ENCODE measurements at regions not wholly inside any gene's neighbourhood (a gene's known extent, or its start where the extent isn't known, plus 50 kb on each side); places are given as distances from the start of the nearest gene placed in this dataset.
"Not testable (repeated sequence)": the region's sequence is repeated elsewhere in the genome, so short reads cannot be mapped to it uniquely, and the experiment has no call there.

- DNase-seq, result no peak
Measured at GRCh38 chr20:24838546-24839535, 110.2 kb upstream of the CST7 start.

DNA sequence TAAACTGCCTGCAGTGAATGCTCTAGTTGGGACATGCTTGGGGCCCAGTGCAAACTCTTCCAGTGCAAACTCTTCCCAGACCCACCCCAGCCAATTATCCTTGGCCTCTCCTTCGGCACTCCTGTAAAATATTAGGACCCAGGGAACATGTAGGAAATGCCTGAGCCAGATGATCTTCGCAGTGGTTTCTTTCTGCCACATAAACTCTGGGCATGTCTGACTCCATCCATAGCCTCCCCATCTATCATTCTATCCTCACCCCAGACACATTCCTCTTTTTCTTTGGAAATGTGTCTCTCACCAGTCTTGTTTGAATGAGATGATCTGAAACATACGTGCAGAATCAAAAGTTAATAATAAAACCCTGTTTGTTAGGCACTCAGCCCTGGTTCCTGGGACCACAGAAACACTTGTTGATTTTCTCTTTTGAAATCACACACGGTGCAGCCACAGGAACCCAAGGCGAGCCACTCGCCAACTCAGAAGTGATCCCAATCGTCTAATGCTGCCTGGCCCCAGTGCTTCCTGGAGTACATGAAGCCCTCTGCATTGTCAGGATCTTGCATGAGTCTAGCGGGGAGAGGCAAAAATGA lies 108.9 kb upstream of the CST7 start:
- no peak for DNase-seq

DNA sequence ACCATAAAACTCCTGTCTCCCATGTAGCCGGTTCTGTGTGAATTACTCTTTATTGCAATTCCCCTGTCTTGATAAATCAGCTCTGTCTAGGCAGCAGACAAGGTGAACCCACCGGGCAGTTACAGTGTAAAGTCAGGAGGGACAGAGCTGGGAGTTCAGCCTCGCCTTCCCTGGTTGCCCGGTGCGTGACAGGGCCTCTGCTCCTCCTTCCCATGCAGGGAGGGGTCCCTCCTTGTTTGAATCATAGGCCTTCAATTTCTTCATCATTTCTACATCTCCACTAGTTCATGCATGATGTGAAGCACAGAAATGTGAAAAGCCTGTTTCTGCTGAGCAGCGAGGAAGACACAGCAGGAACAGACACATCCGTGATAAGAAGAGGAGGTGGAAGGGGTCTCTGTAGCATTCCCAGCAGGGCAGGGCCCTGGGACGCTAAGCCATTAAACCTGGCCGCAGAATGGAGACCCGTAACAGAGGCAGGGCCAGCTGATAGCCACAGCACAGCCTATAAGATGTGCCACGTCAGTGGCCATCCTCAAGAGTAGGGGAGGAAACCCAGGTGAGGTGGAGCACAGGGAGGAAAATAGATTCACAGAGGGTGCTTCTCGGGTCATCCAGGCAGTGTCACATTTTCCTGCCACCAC lies 106.7 kb upstream of the CST7 start:
- DNase-seq, result no peak

DNA sequence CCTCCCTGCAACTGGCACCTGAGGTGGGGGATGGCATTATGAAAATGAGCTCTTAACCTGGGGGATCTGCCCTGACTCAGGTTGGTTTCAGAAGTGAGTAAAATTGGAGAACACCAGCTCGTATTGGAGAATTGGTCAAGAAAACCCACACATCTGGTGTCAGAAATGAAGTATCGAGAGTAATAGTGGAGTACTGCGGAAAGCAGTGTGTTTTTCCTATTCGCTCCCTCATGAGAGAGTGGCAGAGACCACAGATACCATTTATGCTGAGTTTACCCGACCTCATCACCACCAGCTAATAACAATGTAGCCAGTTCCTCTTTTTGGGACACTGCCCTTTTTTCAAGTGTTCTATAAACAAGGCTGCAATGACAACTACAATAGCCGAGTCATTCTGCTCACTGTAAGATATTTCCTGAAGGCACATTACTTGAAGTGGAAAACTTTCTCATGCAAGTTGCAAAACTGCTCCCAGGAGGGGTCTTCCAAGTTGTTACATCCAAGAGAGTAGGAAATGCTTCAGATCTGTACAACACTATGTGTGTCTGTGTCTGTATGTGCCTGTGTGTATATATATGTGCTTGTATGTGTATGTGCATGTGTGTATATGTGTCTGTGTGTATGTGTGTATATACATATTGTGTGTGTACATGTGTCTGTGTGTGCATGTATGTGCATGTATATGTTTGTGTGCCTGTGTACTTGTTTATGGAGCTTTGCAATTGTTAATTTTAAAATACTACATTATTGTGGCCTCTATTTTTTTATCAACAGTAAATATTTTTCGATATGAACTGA lies 106.0 kb upstream of the CST7 start:
- no peak for DNase-seq

DNA sequence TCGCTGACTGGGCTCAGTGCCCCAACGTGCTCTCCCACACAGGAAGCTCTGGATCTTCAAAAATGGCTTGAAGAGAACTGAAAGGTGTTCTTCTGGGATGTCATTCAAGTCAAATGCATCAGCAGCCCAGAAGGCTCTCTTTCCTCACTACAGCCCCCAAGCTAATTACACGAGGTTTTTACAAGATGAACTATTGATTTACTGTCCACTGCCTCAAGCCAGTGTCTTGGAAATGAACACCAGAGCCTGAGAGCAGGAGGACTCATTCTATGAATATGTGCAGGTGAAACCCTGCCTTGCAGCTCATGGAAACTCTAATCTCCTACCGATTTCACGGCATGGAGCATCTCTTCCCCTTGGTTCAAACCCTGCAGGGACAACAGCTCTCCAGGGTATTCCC lies 98.9 kb upstream of the CST7 start:
- DNase-seq, result no peak

- no peak for DNase-seq
Measured at GRCh38 chr20:24851346-24852019, 97.6 kb upstream of the CST7 start.

DNA sequence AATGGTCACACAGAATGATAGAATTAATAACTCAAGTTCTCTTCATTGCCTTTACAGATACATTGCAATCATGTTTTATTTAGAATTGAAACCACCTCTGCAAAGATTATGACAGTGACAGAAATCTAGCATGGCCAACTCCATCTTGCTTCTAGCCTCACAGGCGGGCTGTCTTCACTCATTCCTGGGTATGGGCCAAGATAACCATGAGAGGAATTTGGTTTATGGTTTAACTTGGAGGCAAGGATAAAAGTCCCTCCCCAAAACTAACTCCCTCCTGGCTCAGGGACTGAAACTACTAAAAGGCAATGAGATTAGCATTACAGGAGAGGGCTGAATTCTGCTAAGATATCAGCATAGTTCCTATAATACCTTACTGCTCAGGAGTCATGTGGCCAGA lies 95.2 kb upstream of the CST7 start:
- DNase-seq, result no peak

- no peak for DNase-seq
Measured at GRCh38 chr20:24855848-24856247, 93.2 kb upstream of the CST7 start.

GRCh38 chr20:24858500-24858899 lies 90.6 kb upstream of the CST7 start:
- DNase-seq, result not testable (repeated sequence)

DNA sequence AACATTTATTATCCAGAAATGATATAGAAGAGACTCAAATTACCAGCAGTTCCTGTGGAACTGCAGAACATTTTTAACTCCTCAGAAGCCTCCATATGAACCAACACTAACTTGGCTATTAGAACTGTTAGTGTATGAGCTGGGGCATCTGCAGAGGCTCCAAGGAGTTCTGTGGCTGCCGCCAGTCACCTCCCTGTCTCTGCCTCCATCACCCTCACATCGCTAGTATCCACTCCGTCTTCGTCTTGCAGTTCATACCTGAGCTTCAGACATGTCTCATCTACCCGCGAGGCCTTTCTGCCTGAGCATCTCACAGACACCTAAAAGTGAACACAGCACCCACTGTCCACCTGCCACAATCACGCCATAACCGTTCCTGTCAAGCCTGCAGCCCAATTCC lies 89.5 kb upstream of the CST7 start:
- no peak for DNase-seq

GRCh38 chr20:24862186-24862585 lies 86.9 kb upstream of the CST7 start:
- DNase-seq, result no peak

- DNase-seq, result no peak
Measured at GRCh38 chr20:24862606-24863005, 86.5 kb upstream of the CST7 start.

DNA sequence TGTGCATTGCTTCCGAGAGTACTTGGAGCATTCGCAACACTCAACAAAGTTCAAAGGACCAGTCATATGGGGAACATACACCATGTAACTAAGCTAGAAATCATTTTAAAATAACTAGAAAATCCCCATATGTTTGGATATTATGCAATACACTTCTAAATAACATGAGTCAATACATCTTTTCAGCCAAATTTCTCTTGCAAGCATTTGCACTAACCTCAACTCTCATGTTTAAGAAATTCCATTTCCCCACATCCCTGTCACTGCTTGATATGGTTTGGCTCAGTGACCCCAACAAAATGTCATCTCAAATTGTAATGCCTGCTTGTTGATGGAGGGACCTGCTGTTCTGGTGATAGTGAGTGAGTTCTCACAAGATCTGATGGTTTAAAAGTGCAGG lies 85.7 kb upstream of the CST7 start:
- DNase-seq, result no peak

GRCh38 chr20:24866008-24866407 lies 83.1 kb upstream of the CST7 start:
- DNase-seq, result no peak

DNA sequence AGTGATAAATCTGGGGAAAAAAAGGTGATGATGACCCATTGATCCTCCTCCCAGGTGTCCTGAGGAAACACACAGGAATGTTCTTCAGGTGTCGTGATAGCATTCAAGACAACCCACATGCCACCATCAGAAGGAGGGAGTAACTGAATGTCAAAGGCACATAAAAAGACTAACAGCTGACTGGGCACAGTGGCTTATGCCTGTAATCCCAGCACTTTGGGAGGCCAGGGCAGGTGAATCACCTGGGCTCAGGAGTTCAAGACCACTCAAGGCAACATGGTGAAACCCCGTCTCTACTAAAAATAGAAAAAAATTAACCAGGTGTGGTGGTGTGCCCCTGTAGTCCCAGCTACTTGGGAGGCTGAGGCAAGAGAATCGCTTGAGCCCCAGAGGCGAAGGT lies 82.3 kb upstream of the CST7 start:
- DNase-seq, result no peak

GRCh38 chr20:24867556-24867955 lies 81.5 kb upstream of the CST7 start:
- DNase-seq, result no peak

DNA sequence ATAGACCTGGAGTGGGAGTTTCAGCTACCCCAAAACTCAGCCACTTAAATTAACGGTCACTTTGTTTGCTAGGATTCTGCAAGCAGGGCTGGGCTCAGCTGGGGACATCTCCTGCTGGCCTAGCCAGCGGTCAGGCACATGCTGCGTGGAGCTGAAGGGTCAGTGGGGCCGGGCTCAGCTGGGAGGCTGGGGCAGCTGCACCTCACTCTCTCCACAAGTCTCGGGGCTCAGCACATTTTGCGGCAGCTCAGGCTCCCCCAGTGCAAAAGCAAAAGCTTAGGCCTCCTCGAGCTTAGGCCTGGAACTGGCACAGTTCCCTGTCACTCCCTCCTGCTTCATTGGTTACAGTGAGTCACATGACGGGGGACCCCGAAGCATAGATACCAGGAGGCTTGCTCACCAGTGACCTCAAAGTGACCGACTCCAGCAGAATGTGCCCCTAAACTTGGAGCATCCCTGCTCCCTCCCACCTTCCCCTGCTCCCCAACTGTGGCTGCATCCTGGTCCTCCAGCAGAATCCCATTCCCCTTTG lies 80.6 kb upstream of the CST7 start:
- no peak for DNase-seq

DNA sequence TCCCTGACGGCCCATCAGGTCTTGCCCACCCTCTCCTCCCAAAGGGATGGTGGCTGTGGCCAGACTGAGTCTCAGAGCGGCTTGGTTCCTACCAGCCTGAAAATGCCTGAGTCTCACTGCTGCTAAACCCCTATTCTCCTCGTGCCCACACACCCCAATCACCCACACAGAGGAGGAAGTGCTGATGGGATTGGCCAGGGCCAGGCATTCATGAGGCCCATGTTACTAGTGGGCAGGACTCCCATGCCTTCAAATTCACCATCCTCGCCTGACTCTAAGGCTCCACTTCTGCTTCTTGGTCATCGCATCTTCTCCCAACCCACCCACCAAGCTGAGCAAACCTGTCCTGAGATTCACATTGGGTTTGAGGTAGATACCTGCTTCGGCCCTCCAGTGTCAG lies 80.1 kb upstream of the CST7 start:
- no peak for DNase-seq

DNA sequence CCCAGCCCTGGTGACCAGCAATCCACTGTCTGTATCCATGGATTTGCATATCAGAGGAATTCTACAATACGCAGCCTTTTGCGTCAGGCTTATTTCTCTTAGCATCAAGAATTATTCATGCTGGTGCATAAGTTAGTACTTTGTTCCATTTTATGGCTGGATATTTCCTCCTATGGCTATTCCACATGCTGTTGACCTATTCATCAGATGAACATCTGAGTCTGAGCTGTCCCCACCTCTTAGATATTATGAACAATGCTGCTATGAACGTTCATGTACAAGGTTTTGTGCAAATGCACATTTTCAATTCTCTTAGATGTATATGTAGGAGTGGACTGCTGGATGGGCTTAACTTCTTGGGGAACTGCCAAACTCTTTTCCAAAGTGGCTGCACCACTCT lies 79.0 kb upstream of the CST7 start:
- DNase-seq, result no peak

GRCh38 chr20:24870881-24871280 lies 78.2 kb upstream of the CST7 start:
- DNase-seq, result no peak

DNA sequence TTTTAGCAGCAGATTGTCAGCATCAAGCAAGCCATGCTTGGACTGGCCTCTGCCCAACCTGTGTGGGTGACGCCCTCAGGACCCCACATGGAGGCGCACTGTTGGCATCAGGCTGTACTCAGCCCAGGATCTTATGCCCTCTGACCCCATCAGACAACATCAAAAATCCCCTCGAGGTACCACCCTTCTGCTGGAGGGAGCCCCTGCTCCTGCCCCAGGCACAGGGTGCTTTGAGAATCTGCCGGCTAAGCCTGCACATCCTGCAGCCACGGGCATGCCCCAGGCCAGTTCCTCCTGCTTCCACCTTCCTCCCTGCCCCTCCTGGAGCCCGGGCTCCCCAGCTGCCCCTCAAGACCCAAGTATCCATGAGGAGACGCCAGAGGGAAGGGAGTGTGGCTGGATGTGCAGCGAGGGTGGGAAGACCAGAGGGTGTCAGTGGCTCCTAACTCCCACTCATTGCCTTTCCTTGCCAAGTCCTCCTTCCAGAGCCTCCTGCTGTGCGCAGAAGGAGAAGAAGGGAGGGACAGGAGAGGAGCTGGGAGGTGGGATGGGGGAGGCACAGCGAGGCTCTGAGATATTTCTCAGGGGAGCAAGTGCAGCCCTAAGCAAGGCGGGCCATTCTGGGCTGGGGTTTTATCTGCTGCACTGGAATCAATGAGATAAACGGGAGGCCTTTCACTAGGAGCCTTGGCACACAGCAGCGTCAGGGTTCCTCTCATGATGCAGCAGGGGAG lies 77.4 kb upstream of the CST7 start:
- no peak for DNase-seq
